Stimulated activated naive B cell treated with anti-CD40 and anti-IgM and Interleukin-4, amounts not matched to agents 10 μg/mL and 1 μg/mL and 100 μg/mL, for 72 hours (primary cell): ENCODE measurements at regions not wholly inside any gene's neighbourhood (a gene's known extent, or its start where the extent isn't known, plus 50 kb on each side); places are given as distances from the start of the nearest gene placed in this dataset.
A peak's percentile ranks its signal among the peaks of the same experiment; 100 is the strongest.

ENCODE experiments used
- ATAC-seq, 2 donors: fragments of 150-1000 bp; cut with Tn5 transposase; replicated peaks; 2 replicates each; pipeline ENCODE4 v1.10.0; 2021; ENCODE audit warnings: moderate library complexity in 1 of 2
- DNase-seq: peaks from one replicate; pipeline ENCODE4 v3.0.0; 2021
- H3K27ac Mint-ChIP-seq: one replicate; pipeline ENCODE4 v1.8.0; 2022; ENCODE audit warnings: mild to moderate bottlenecking, mixed read lengths
- H3K27me3 Mint-ChIP-seq, 2 donors: one replicate each; pipeline ENCODE4 v1.8.0; 2022; ENCODE audit warnings: mixed read lengths in 2 of 2
- H3K36me3 Mint-ChIP-seq, 2 donors: one replicate each; pipeline ENCODE4 v1.8.0; 2022; ENCODE audit warnings: mixed read lengths in 2 of 2, mild to moderate bottlenecking in 1 of 2
- H3K4me1 Mint-ChIP-seq, 2 donors: one replicate each; pipeline ENCODE4 v1.8.0; 2022; ENCODE audit warnings: mixed read lengths in 2 of 2, mild to moderate bottlenecking in 1 of 2
- H3K4me3 Mint-ChIP-seq, 2 donors: one replicate each; pipeline ENCODE4 v1.8.0; 2022; ENCODE audit warnings: mild to moderate bottlenecking in 2 of 2, mixed read lengths in 2 of 2, moderate library complexity in 1 of 2
- H3K9me3 Mint-ChIP-seq, 2 donors: one replicate each; pipeline ENCODE4 v1.8.0; 2022; ENCODE audit warnings: mixed read lengths in 2 of 2, mild to moderate bottlenecking in 1 of 2

DNA sequence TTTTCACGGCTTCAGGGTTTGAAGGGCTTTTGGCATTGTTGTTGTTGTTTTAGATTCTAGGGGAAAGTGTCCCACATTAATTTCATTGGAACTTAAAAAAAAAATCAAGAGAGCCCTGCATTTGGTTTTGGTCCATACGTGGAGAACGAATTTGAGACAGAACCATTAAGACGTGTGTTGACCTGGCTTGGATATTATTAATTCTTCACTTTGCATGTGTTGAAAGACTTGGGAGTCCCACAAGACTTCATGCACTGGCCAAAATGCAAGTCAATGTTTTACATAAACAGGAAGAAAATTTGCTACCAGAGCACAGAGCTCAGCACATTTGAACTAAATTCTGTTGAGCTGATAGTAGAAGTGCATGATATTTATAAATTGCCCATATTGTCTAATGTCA lies 761.2 kb upstream of the ACVR2A start:
- ATAC-seq = no peak
- Mint-ChIP-seq H3K9me3 (no peaks in the 10 kb centered on the region), H3K27me3 (no peaks in the 10 kb centered on the region), H3K4me1 (no peaks in the 10 kb centered on the region), H3K27ac (no peak overlapping the region), H3K36me3 (no peaks in the 10 kb centered on the region), H3K4me3 (no peak overlapping the region)
- no peak for DNase-seq

DNA sequence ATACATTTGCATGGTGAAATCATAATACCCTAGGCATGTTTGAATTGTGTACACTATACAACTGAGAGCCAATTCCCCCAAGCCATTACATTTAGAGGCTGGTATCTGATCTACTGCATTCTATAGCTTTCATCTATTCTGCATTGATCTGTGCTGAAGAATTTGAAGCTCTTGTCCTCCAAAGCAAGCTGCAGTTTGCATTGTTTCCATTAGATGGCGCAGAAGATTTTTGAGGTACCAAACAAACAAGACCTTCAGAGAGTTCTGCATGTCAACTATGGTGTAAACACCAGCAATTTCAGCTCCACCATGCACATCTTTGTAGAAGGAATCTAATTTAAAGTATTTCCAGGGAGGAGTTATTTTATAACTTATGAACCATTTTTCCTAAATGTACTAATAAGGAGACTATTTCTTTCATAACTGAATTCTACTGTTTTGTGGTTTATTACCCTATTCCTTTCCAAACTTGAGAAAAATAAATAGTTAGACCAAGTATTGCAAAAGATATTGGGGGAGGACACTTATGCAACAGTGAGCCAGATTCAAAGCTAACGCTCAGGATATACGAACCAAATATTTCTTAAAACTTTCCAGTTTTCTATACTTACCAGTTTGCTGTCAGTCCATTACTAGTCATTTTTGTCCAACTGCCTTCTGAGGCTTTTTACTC lies 761.8 kb upstream of the ACVR2A start:
- no peaks in the 10 kb centered on the region for H3K36me3 Mint-ChIP-seq
- H3K27ac Mint-ChIP-seq = no peak overlapping the region
- no peaks in the 10 kb centered on the region for H3K9me3 Mint-ChIP-seq
- peak; percentile 18 for DNase-seq
- H3K27me3 Mint-ChIP-seq = no peaks in the 10 kb centered on the region
- no peak overlapping the region for H3K4me3 Mint-ChIP-seq
- peak; percentile 51 to 57 for ATAC-seq
- H3K4me1 Mint-ChIP-seq = no peaks in the 10 kb centered on the region

DNA sequence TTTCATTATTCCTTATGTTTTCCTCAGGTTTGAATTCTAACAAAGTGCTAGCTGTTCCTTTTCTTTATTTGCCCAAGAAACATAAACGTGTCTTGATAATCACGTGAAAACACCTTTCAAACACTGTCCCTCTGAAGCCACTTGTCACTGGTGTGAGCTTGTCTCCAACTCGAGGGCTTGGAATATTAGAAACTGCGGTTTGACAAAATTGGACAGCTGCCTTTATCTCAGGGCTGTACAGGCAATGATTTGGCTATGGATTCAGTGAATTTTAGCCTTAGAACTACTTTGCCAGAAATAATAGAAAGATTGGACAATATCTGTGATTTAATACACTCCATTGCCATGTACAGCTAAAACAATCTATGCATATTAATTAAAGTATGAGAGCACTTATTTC lies 763.0 kb upstream of the ACVR2A start:
- Mint-ChIP-seq H3K36me3 (no peaks in the 10 kb centered on the region), H3K4me3 (no peak overlapping the region), H3K9me3 (no peaks in the 10 kb centered on the region), H3K27ac (no peak overlapping the region), H3K4me1 (no peaks in the 10 kb centered on the region), H3K27me3 (peaks cover 0 to 2% of the 10 kb centered on the region in 2 donors)
- DNase-seq = no peak
- ATAC-seq = no peak

DNA sequence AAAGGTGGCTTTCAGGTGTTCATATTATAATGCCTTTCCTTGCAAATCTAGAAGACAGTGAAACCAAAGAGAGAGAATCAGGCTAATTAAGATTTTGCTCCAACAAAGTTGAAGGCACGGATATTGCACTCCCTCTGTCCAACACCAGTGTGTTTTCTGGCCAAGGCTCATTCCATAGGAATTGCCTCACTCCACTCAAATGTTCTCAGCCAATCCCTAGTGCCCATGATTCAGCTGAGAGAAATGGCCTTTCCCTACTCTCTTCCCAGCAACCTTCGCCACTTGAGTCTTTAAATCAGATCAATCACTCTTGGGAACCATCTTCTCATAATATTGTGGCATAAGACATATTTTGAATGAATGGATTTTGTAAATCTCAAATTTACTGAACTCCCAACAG lies 768.2 kb upstream of the ACVR2A start:
- no peak overlapping the region for H3K27ac Mint-ChIP-seq
- ATAC-seq = no peak
- peaks cover 0 to 6% of the 10 kb centered on the region in 2 donors for H3K27me3 Mint-ChIP-seq
- H3K4me1 Mint-ChIP-seq = no peaks in the 10 kb centered on the region
- H3K36me3 Mint-ChIP-seq = no peaks in the 10 kb centered on the region
- DNase-seq = no peak
- peaks cover 0 to 2% of the 10 kb centered on the region in 2 donors for H3K9me3 Mint-ChIP-seq
- H3K4me3 Mint-ChIP-seq = no peak overlapping the region

DNA sequence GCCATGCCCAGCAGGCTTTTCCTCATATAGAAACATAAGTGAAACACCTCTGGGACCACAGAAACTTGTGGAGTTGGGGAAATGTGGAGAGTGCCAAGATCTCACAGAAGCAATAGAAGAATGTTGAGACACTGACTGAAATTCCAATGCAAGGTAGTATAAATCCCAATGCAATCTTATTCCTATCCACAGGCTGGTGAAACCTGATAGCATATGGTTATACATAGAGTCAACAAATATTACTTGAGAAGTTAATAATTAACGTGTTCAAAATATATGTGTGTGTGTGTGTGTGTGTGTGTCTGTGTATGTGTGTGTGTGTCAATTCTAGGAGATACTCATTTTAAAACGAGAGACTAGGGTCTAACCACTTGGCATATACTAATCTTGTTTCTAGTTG lies 776.8 kb upstream of the ACVR2A start:
- H3K4me1 Mint-ChIP-seq = peaks cover 0 to 2% of the 10 kb centered on the region in 2 donors
- no peak for ATAC-seq
- H3K9me3 Mint-ChIP-seq = peaks cover 2 to 9% of the 10 kb centered on the region in 2 donors
- no peaks in the 10 kb centered on the region for H3K27me3 Mint-ChIP-seq
- H3K27ac Mint-ChIP-seq = no peak overlapping the region
- no peaks in the 10 kb centered on the region for H3K36me3 Mint-ChIP-seq
- H3K4me3 Mint-ChIP-seq = no peak overlapping the region
- no peak for DNase-seq

DNA sequence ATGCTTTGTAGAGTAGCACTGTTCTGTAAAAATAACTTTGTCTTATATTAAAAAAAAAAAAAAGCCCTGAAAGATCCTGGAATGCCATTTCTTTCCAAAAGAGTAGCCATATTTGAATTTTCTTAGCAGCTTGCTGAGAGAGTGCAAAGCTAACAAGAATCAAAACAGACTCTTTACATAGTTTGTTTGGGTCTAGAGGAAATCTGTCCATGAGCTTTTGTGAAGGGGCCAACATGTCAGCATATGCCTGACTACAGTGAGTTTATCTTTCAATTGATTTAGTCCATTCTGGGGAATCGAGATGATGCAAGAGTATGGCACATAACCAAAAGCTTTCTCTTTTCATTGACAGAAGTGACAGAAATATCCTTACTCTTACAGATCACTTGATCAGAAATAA lies 777.7 kb upstream of the ACVR2A start:
- H3K9me3 Mint-ChIP-seq = peaks cover 2 to 9% of the 10 kb centered on the region in 2 donors
- no peaks in the 10 kb centered on the region for H3K27me3 Mint-ChIP-seq
- H3K4me3 Mint-ChIP-seq = no peak overlapping the region
- no peak overlapping the region for H3K27ac Mint-ChIP-seq
- ATAC-seq (no peak), DNase-seq (no peak)
- H3K4me1 Mint-ChIP-seq = peaks cover 0 to 2% of the 10 kb centered on the region in 2 donors
- no peaks in the 10 kb centered on the region for H3K36me3 Mint-ChIP-seq

DNA sequence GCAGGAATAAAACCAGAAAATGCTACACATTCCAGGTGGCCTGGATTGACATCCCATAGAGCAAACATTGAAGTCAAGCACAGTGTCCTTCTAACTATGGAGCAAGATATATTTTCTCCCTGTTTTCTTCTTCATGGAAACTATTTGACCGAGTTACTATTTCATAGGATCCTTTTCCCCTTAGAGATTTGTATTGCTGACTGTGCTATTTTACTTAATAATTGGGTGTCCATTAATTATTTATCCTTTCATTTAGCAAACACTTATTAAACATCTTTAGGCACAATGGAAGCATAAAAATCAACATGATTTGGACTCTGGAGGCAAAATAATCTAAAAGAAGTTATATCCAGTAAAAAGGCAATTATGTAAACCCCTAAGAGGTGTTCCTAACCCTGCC lies 782.8 kb upstream of the ACVR2A start:
- no peak for DNase-seq

DNA sequence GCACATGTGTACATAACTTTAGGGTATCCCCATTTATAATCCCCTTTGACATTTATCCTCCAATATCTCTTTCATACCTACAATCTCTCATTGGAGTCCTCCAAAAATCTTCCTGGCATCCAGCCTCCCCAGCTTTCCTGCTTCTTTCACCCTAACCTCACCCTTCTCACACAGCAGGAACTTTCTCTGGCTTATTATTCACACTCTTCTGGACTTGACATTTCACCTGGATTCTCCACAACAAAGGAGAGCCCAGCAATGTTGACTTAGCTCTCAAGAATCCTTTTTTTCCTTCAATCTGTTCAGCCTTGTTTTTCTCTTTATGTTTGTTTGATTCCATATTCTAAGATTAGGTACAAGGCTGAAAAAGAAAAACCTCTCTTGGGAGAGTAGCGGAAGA lies 783.6 kb upstream of the ACVR2A start:
- DNase-seq (no peak), ATAC-seq (no peak)
- no peak overlapping the region for H3K27ac Mint-ChIP-seq
- peaks cover 2 to 9% of the 10 kb centered on the region in 2 donors for H3K9me3 Mint-ChIP-seq
- H3K27me3 Mint-ChIP-seq = no peaks in the 10 kb centered on the region
- H3K36me3 Mint-ChIP-seq = no peaks in the 10 kb centered on the region
- no peak overlapping the region for H3K4me3 Mint-ChIP-seq
- no peaks in the 10 kb centered on the region for H3K4me1 Mint-ChIP-seq

More for the DNA sequence above, 782.8 kb upstream of the ACVR2A start:
- H3K9me3 Mint-ChIP-seq = peaks cover 2 to 9% of the 10 kb centered on the region in 2 donors
- no peaks in the 10 kb centered on the region for H3K27me3 Mint-ChIP-seq
- ATAC-seq = no peak
- H3K4me3 Mint-ChIP-seq = no peak overlapping the region
- no peaks in the 10 kb centered on the region for H3K4me1 Mint-ChIP-seq
- no peak overlapping the region for H3K27ac Mint-ChIP-seq
- H3K36me3 Mint-ChIP-seq = no peaks in the 10 kb centered on the region

DNA sequence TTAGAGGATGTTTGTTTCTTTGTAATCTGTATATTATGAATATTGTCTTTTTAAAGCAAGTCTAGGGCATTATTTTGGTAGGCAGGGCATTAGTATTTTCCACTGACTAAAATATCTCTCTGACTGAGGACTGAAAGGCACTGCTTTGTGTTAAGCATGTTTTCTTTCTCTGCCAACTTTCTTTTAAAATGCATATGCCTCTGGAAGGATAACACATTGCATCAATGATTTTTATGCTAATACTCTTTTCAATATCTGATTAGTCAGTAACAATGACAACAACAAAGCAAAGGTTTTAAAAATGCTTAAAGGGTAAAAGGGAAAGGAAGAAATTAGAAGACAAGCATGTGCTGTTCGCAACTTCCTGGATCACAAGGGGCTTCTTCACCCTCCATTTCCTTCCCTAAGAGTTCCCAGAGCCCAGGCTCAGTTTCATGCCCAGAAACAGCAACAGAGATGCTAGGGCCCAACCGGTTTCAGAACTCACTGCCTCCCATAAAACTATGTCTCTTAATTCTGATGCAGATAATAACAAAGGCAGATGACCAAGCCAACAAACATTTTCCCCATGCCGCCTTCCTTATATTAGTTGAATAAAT lies 786.8 kb upstream of the ACVR2A start:
- no peak for ATAC-seq
- Mint-ChIP-seq H3K4me1 (no peaks in the 10 kb centered on the region), H3K4me3 (no peak overlapping the region), H3K27ac (no peak overlapping the region), H3K9me3 (peaks cover 0 to 3% of the 10 kb centered on the region in 2 donors), H3K27me3 (no peaks in the 10 kb centered on the region), H3K36me3 (no peaks in the 10 kb centered on the region)
- DNase-seq = no peak

DNA sequence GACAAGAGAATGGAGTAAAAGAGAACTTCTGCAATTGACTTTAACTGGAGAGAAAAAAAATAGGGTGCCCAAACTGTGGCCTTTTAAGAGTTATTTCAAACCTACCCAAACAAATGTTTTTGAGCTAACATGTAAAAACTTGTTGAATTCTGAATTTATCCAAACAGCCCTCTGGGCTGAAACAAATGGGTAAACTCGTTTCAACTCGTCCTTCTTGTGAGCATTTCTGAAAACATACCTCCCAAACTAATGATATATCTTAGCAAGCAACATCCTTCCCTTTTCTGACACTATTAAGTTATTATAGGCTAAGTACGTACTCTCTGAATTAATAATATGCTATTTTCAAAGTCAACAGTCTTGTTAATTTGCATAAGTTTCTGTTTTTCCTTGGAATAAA lies 793.0 kb upstream of the ACVR2A start:
- Mint-ChIP-seq H3K36me3 (no peaks in the 10 kb centered on the region), H3K9me3 (peaks cover 0 to 3% of the 10 kb centered on the region in 2 donors), H3K27ac (no peak overlapping the region), H3K27me3 (no peaks in the 10 kb centered on the region), H3K4me3 (no peak overlapping the region), H3K4me1 (no peaks in the 10 kb centered on the region)
- no peak for ATAC-seq
- DNase-seq = no peak

DNA sequence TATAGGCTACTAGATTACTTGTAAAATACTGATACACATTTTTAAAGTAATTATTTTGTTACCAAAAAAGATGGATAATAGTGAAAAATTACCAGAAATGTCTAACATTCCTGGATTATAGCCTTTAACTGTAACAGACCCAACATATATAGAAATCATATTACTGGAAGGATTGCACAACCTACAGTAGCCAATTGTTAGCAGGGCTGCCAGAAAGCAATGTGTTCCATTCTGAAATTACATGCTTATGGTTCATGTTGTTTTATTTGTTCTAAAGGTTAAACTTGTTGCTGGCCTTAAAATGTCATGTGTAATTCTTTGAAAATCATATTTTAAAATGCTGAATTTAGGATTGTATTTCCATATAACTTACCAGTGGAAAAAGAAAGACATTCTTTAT lies 793.6 kb upstream of the ACVR2A start:
- no peak overlapping the region for H3K4me3 Mint-ChIP-seq
- ATAC-seq = no peak
- H3K36me3 Mint-ChIP-seq = no peaks in the 10 kb centered on the region
- H3K9me3 Mint-ChIP-seq = peaks cover 0 to 3% of the 10 kb centered on the region in 2 donors
- DNase-seq = no peak
- H3K27me3 Mint-ChIP-seq = no peaks in the 10 kb centered on the region
- H3K27ac Mint-ChIP-seq = no peak overlapping the region
- no peaks in the 10 kb centered on the region for H3K4me1 Mint-ChIP-seq

DNA sequence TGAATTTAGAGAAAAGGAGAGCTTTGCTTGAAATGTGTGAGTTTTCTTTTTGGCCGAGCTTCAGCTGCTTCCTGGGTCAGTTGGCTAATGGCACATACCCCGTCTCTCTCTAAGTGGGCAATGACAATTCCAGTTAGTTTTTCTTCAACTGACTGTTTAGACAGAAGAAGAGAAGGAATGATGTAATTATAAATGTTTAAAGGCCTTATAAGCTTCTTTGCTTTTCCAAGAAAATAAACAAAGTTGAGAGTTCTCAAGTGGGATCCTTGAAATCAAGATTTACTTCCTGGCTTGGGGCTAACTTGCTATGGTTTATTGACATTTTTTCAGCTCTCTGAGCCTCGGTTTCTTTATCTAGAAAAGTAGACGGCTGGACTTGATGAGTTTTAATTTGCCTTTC lies 794.9 kb upstream of the ACVR2A start:
- H3K27ac Mint-ChIP-seq = no peak overlapping the region
- no peak overlapping the region for H3K4me3 Mint-ChIP-seq
- DNase-seq (no peak), ATAC-seq (no peak)
- H3K9me3 Mint-ChIP-seq = peaks cover 0 to 3% of the 10 kb centered on the region in 2 donors
- H3K27me3 Mint-ChIP-seq = no peaks in the 10 kb centered on the region
- no peaks in the 10 kb centered on the region for H3K4me1 Mint-ChIP-seq
- H3K36me3 Mint-ChIP-seq = no peaks in the 10 kb centered on the region

DNA sequence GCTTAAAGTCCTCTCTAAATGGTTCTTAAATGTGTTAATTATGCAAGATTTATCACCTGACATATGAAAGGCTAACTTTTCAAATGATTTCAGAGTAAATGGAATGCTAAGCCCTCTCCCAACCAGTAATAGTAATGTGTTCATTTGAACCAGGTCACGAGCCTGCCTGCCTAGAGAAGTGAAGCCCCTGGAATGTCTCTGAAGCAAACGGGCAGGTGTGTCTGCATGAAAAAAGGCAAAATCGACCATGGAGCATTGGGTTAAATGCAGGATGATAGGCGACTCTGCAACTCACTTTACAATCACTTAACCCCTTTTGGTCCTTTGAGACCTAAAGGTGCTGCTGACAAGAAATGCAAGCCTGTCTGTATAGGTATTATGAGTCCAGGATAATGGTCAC lies 798.4 kb upstream of the ACVR2A start:
- Mint-ChIP-seq H3K4me1 (no peaks in the 10 kb centered on the region), H3K27ac (no peak overlapping the region), H3K4me3 (no peak overlapping the region), H3K27me3 (no peaks in the 10 kb centered on the region), H3K36me3 (no peaks in the 10 kb centered on the region), H3K9me3 (no peaks in the 10 kb centered on the region)
- DNase-seq (no peak), ATAC-seq (no peak)

DNA sequence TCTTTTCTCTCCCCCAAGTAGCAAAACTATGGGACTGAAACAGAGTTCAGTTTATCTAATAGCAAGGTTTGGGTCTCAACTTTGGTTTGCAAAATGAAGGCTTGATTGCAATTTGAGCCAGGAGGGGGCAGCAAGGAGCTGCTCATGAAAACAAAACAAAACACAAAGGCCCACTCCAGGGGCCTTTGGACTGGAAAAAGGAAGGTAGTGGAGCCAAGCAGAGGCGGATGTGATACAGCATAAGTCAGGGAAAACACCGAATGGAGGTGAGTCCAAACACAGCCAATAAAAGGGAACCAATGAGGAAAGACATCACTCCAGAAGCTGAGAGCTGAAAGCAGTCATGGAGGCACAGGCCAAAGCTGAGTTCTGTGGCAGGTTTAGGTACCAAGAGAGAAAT lies 799.7 kb upstream of the ACVR2A start:
- DNase-seq (peak; percentile 3), ATAC-seq (peak; percentile 27 to 56)
- H3K4me1 Mint-ChIP-seq = no peaks in the 10 kb centered on the region
- H3K36me3 Mint-ChIP-seq = no peaks in the 10 kb centered on the region
- no peaks in the 10 kb centered on the region for H3K27me3 Mint-ChIP-seq
- no peaks in the 10 kb centered on the region for H3K9me3 Mint-ChIP-seq
- no peak overlapping the region for H3K27ac Mint-ChIP-seq
- no peak overlapping the region for H3K4me3 Mint-ChIP-seq

DNA sequence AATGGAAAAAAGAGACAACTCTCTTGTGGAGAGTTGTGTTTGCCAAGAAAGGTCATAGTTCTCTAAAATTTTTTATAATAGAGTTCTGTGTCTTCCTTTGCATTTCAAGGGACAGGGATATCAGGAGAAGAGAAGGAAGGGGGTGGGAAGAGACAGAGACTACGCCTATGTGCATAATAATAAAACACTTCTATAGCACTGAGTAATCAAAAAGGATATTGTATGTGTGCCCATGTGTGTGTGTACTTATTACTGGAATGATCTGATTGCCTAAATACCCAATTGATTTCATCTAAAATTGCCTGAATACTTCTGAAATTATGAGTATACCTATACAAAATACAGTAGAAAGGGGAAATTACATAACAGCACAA lies 803.7 kb upstream of the ACVR2A start:
- Mint-ChIP-seq H3K27ac (no peak overlapping the region), H3K9me3 (no peaks in the 10 kb centered on the region), H3K27me3 (no peaks in the 10 kb centered on the region), H3K4me1 (no peaks in the 10 kb centered on the region), H3K4me3 (no peak overlapping the region), H3K36me3 (no peaks in the 10 kb centered on the region)
- no peak for ATAC-seq
- no peak for DNase-seq
